ENCODE measurements at regions not wholly inside any gene's neighbourhood (a gene's known extent, or its start where the extent isn't known, plus 50 kb on each side); places are given as distances from the start of the nearest gene placed in this dataset.

DNA sequence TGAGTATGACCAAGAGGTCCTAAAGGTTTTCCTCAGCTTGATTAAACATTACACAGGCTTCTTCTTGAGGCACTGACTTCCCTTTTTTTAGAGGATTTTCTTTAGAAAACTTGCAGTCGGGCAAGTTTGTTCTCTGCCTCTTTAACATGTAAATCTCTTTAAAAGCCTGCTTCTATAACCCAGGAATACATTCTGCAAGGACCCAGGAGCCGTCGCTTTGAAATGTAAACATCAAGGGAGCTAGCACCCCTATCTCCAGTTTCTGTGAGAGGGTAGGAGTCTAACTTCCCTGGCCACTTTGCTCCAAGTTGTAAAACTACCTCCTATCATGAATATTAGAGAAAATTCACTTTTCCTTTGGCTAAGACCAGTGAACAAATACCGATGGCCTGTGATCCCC lies 201.5 kb upstream of the CPHXL start:
- TF ChIP-seq POLR2A (IDR thresholded peaks at IDR 0.05), result no peak
- TF ChIP-seq, protein P1, sequence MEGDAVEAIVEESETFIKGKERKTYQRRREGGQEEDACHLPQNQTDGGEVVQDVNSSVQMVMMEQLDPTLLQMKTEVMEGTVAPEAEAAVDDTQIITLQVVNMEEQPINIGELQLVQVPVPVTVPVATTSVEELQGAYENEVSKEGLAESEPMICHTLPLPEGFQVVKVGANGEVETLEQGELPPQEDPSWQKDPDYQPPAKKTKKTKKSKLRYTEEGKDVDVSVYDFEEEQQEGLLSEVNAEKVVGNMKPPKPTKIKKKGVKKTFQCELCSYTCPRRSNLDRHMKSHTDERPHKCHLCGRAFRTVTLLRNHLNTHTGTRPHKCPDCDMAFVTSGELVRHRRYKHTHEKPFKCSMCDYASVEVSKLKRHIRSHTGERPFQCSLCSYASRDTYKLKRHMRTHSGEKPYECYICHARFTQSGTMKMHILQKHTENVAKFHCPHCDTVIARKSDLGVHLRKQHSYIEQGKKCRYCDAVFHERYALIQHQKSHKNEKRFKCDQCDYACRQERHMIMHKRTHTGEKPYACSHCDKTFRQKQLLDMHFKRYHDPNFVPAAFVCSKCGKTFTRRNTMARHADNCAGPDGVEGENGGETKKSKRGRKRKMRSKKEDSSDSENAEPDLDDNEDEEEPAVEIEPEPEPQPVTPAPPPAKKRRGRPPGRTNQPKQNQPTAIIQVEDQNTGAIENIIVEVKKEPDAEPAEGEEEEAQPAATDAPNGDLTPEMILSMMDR (IDR thresholded peaks at IDR 0.05), result no peak
